ENCODE measurements at regions not wholly inside any gene's neighbourhood (a gene's known extent, or its start where the extent isn't known, plus 50 kb on each side); places are given as distances from the start of the nearest gene placed in this dataset.

DNA sequence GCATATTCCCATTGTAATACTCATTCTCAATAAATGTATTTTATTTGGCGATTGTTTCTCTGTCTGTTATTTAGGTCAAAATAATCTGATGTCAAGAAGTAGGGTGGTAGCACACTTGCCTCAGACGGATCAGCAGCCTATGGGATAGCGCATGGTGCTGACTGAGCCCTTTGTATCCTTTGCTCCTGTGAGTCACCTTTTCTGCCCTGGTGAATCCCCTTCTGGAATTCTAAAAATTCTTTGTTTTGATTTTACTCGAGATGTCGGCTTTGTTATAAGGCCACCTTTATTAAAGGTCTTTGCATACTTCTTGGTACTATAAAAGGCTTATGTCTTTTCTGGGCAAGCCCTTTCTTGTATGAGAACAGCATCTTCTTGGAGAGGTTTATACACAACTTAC lies 1187.8 kb downstream of the CDH9 start:
- no peak for TF ChIP-seq CTCF (IDR thresholded peaks at IDR 0.05)
- TF ChIP-seq POLR2A (IDR thresholded peaks at IDR 0.05) = no peak
